GM12878 (cell line): ENCODE measurements at regions not wholly inside any gene's neighbourhood (a gene's known extent, or its start where the extent isn't known, plus 50 kb on each side); places are given as distances from the start of the nearest gene placed in this dataset.

Experiments used
- EGR1 ChIP-seq, 2 experiments: IDR thresholded peaks; 1 replicate in 1 of 2; 2 replicates in 1 of 2; pipeline ENCODE4 v1.6.1; 2011 to 2012; ENCODE audit warnings: low read depth in 2 of 2, low read length in 2 of 2, borderline replicate concordance in 1 of 2, mild to moderate bottlenecking in 1 of 2, moderate library complexity in 1 of 2
- ESRRA ChIP-seq: IDR thresholded peaks from 2 replicates; pipeline ENCODE4 v1.6.1; 2012; ENCODE audit warnings: mild to moderate bottlenecking, low read length, improper control_type of control experiment
- FOS ChIP-seq: IDR thresholded peaks from 3 replicates; pipeline ENCODE4 v1.6.1; 2011; ENCODE audit warnings: borderline replicate concordance; ENCODE audit not compliant: insufficient read length; ENCODE audit errors: extremely low read depth
- KAT2A ChIP-seq: conservative IDR thresholded peaks from 2 replicates; pipeline ENCODE4 v1.6.1; 2011; ENCODE audit warnings: low read depth, low read length; ENCODE audit not compliant: control insufficient read depth
- MTA2 ChIP-seq: fragments of 450-650 bp; IDR thresholded peaks from 2 replicates; pipeline ENCODE4 v1.6.1; 2016; ENCODE audit warnings: low read depth, mild to moderate bottlenecking, moderate library complexity
- NR2F1 ChIP-seq: fragments of 450-650 bp; conservative IDR thresholded peaks from 2 replicates; pipeline ENCODE4 v1.6.1; 2017; ENCODE audit warnings: mild to moderate bottlenecking
- SP1 ChIP-seq: IDR thresholded peaks from one replicate; pipeline ENCODE4 v1.6.1; 2011; ENCODE audit warnings: low read depth, low read length
- TARDBP ChIP-seq: IDR thresholded peaks from 2 replicates; pipeline ENCODE4 v1.6.1; 2016; ENCODE audit warnings: borderline replicate concordance
- ZNF384 ChIP-seq: IDR thresholded peaks from 2 replicates; pipeline ENCODE4 v1.6.1; 2012; ENCODE audit warnings: low read depth, mild to moderate bottlenecking, low read length, improper control_type of control experiment, borderline replicate concordance
- TF ChIP-seq, protein P1 (sequence below): fragments of 450-650 bp; IDR thresholded peaks from 2 replicates; pipeline ENCODE4 v1.6.1; 2017; ENCODE audit warnings: mild to moderate bottlenecking, moderate library complexity
- TF ChIP-seq, protein P2 (sequence below): IDR thresholded peaks from 2 replicates; pipeline ENCODE4 v1.6.1; 2012; ENCODE audit warnings: mild to moderate bottlenecking, low read depth, low read length
- TF ChIP-seq, protein P3 (sequence below): fragments of 450-650 bp; IDR thresholded peaks from 2 replicates; pipeline ENCODE4 v1.6.1; 2016; ENCODE audit warnings: mild to moderate bottlenecking, moderate library complexity, borderline replicate concordance
- TF ChIP-seq, protein P4 (sequence below): fragments of 450-650 bp; IDR thresholded peaks from 2 replicates; pipeline ENCODE4 v1.6.1; 2018; ENCODE audit warnings: borderline replicate concordance, mild to moderate bottlenecking; ENCODE audit not compliant: partially characterized antibody

DNA sequence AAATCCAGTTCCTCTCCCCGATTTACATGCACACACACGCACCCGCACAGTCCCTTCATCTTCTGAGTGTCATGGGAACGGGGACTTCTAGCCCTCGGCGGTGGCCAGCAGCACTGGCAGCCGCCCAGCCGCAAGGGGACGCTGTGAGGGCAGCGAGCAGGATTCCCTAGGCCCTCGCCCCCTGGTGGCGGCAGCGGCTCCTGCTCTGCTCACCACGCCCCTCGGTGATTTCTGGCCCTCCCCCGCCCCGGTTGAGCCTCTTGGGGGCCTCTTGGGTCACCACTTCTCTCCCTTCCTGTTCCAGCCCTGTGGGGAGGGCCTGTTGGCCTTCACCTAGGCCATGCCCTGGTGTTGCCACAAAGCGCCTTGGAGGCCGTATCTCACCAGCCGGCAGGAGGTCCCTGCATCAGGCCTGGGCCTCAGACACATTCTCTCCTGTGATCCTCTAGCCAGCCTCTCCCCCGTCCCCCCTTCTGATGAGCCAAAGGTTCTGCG, 75.2 kb upstream of the KSR1 start (continued):
- TF ChIP-seq, protein P1, sequence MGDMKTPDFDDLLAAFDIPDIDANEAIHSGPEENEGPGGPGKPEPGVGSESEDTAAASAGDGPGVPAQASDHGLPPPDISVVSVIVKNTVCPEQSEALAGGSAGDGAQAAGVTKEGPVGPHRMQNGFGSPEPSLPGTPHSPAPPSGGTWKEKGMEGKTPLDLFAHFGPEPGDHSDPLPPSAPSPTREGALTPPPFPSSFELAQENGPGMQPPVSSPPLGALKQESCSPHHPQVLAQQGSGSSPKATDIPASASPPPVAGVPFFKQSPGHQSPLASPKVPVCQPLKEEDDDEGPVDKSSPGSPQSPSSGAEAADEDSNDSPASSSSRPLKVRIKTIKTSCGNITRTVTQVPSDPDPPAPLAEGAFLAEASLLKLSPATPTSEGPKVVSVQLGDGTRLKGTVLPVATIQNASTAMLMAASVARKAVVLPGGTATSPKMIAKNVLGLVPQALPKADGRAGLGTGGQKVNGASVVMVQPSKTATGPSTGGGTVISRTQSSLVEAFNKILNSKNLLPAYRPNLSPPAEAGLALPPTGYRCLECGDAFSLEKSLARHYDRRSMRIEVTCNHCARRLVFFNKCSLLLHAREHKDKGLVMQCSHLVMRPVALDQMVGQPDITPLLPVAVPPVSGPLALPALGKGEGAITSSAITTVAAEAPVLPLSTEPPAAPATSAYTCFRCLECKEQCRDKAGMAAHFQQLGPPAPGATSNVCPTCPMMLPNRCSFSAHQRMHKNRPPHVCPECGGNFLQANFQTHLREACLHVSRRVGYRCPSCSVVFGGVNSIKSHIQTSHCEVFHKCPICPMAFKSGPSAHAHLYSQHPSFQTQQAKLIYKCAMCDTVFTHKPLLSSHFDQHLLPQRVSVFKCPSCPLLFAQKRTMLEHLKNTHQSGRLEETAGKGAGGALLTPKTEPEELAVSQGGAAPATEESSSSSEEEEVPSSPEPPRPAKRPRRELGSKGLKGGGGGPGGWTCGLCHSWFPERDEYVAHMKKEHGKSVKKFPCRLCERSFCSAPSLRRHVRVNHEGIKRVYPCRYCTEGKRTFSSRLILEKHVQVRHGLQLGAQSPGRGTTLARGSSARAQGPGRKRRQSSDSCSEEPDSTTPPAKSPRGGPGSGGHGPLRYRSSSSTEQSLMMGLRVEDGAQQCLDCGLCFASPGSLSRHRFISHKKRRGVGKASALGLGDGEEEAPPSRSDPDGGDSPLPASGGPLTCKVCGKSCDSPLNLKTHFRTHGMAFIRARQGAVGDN, result no peak
- TF ChIP-seq FOS (no peak), ESRRA (no peak), EGR1 (IDR thresholded peaks at IDR 0.05; ENCODE audit: borderline replicate concordance in 1 of 2, low read depth in 2 of 2, low read length in 2 of 2) (no peak), SP1 (peak; percentile 52), NR2F1 (no peak), ZNF384 (no peak), TARDBP (no peak), KAT2A (no peak), MTA2 (no peak)
- TF ChIP-seq, protein P2, sequence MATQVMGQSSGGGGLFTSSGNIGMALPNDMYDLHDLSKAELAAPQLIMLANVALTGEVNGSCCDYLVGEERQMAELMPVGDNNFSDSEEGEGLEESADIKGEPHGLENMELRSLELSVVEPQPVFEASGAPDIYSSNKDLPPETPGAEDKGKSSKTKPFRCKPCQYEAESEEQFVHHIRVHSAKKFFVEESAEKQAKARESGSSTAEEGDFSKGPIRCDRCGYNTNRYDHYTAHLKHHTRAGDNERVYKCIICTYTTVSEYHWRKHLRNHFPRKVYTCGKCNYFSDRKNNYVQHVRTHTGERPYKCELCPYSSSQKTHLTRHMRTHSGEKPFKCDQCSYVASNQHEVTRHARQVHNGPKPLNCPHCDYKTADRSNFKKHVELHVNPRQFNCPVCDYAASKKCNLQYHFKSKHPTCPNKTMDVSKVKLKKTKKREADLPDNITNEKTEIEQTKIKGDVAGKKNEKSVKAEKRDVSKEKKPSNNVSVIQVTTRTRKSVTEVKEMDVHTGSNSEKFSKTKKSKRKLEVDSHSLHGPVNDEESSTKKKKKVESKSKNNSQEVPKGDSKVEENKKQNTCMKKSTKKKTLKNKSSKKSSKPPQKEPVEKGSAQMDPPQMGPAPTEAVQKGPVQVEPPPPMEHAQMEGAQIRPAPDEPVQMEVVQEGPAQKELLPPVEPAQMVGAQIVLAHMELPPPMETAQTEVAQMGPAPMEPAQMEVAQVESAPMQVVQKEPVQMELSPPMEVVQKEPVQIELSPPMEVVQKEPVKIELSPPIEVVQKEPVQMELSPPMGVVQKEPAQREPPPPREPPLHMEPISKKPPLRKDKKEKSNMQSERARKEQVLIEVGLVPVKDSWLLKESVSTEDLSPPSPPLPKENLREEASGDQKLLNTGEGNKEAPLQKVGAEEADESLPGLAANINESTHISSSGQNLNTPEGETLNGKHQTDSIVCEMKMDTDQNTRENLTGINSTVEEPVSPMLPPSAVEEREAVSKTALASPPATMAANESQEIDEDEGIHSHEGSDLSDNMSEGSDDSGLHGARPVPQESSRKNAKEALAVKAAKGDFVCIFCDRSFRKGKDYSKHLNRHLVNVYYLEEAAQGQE, result no peak
- TF ChIP-seq, protein P3, sequence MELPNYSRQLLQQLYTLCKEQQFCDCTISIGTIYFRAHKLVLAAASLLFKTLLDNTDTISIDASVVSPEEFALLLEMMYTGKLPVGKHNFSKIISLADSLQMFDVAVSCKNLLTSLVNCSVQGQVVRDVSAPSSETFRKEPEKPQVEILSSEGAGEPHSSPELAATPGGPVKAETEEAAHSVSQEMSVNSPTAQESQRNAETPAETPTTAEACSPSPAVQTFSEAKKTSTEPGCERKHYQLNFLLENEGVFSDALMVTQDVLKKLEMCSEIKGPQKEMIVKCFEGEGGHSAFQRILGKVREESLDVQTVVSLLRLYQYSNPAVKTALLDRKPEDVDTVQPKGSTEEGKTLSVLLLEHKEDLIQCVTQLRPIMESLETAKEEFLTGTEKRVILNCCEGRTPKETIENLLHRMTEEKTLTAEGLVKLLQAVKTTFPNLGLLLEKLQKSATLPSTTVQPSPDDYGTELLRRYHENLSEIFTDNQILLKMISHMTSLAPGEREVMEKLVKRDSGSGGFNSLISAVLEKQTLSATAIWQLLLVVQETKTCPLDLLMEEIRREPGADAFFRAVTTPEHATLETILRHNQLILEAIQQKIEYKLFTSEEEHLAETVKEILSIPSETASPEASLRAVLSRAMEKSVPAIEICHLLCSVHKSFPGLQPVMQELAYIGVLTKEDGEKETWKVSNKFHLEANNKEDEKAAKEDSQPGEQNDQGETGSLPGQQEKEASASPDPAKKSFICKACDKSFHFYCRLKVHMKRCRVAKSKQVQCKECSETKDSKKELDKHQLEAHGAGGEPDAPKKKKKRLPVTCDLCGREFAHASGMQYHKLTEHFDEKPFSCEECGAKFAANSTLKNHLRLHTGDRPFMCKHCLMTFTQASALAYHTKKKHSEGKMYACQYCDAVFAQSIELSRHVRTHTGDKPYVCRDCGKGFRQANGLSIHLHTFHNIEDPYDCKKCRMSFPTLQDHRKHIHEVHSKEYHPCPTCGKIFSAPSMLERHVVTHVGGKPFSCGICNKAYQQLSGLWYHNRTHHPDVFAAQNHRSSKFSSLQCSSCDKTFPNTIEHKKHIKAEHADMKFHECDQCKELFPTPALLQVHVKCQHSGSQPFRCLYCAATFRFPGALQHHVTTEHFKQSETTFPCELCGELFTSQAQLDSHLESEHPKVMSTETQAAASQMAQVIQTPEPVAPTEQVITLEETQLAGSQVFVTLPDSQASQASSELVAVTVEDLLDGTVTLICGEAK, result no peak
- TF ChIP-seq, protein P4, sequence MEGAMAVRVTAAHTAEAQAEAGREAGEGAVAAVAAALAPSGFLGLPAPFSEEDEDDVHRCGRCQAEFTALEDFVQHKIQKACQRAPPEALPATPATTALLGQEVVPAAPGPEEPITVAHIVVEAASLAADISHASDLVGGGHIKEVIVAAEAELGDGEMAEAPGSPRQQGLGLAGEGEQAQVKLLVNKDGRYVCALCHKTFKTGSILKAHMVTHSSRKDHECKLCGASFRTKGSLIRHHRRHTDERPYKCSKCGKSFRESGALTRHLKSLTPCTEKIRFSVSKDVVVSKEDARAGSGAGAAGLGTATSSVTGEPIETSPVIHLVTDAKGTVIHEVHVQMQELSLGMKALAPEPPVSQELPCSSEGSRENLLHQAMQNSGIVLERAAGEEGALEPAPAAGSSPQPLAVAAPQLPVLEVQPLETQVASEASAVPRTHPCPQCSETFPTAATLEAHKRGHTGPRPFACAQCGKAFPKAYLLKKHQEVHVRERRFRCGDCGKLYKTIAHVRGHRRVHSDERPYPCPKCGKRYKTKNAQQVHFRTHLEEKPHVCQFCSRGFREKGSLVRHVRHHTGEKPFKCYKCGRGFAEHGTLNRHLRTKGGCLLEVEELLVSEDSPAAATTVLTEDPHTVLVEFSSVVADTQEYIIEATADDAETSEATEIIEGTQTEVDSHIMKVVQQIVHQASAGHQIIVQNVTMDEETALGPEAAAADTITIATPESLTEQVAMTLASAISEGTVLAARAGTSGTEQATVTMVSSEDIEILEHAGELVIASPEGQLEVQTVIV, result no peak
